ENCODE measurements at regions not wholly inside any gene's neighbourhood (a gene's known extent, or its start where the extent isn't known, plus 50 kb on each side); places are given as distances from the start of the nearest gene placed in this dataset.

- Histone ChIP-seq H4K20me1 (ENCODE audit: insufficient read depth, low read length) (no peaks in the 10 kb centered on the region), H3K9me3 (ENCODE audit: low read length) (no peaks in the 10 kb centered on the region), H3K4me2 (ENCODE audit: low read depth, low read length) (no peak overlapping the region), H2AFZ (ENCODE audit: low read length) (no peak overlapping the region), H3K4me3 (replicated peaks in 1 of 3; ENCODE audit: insufficient read depth in 1 of 3, low read depth in 2 of 3, low read length in 3 of 3) (no peak overlapping the region), H3K4me1 (ENCODE audit: insufficient read depth, low read length) (peaks cover 6% of the 10 kb centered on the region; the same call in 1 of the 2 replicates), H3K36me3 (replicated peaks in 1 of 2; ENCODE audit: control insufficient read depth in 1 of 2, insufficient read depth in 2 of 2, low read length in 2 of 2) (no peaks in the 10 kb centered on the region), H3K27me3 (ENCODE audit: control insufficient read depth in 1 of 2, insufficient read depth in 2 of 2, low read length in 2 of 2) (no peaks in the 10 kb centered on the region), H3K9ac (ENCODE audit: insufficient read depth, low read depth, low read length) (no peak overlapping the region), H3K27ac (ENCODE audit: extremely low read length, insufficient read depth, low read length) (no peak overlapping the region), H3K79me2 (ENCODE audit: insufficient read depth, low read length) (no peaks in the 10 kb centered on the region)
- TF ChIP-seq CC2D1A (CRISPR knock-in tag; IDR thresholded peaks at IDR 0.05): no peak
- no peak for TF ChIP-seq PCBP2 (optimal IDR thresholded peaks at IDR 0.05; ENCODE audit: low read depth, low read length, poor library complexity, severe bottlenecking)
- no peak for TF ChIP-seq RFX1 (IDR thresholded peaks at IDR 0.05)
- TF ChIP-seq ZNF724P (CRISPR knock-in tag; IDR thresholded peaks at IDR 0.05; ENCODE audit: borderline replicate concordance): no peak
- no peak for TF ChIP-seq NFAT5 (CRISPR knock-in tag; IDR thresholded peaks at IDR 0.05)
- no peak for TF ChIP-seq ZBTB37 (CRISPR knock-in tag; IDR thresholded peaks at IDR 0.05)
- no peak for TF ChIP-seq ZNF343 (CRISPR knock-in tag; IDR thresholded peaks at IDR 0.05)
- TF ChIP-seq MTF1 (CRISPR knock-in tag; IDR thresholded peaks at IDR 0.05): no peak
- TF ChIP-seq ZNF839 (CRISPR knock-in tag; IDR thresholded peaks at IDR 0.05; ENCODE audit: borderline replicate concordance): no peak
- TF ChIP-seq GTF3A (CRISPR knock-in tag; conservative IDR thresholded peaks at IDR 0.05): no peak
- no peak for TF ChIP-seq BATF2 (CRISPR knock-in tag; IDR thresholded peaks at IDR 0.05)
- no peak for TF ChIP-seq HES4 (CRISPR knock-in tag; IDR thresholded peaks at IDR 0.05; ENCODE audit: borderline replicate concordance)
- no peak for TF ChIP-seq ATF6 (CRISPR knock-in tag; conservative IDR thresholded peaks at IDR 0.05)
- no peak for TF ChIP-seq ZMYM4 (CRISPR knock-in tag; IDR thresholded peaks at IDR 0.05)
- no peak for TF ChIP-seq HNRNPK (IDR thresholded peaks at IDR 0.05; ENCODE audit: low read depth, low read length, poor library complexity, severe bottlenecking)
- no peak for TF ChIP-seq IKZF4 (CRISPR knock-in tag; IDR thresholded peaks at IDR 0.05; ENCODE audit: borderline replicate concordance, low read depth, not compliant biosample characterization)
- TF ChIP-seq FLYWCH1 (CRISPR knock-in tag; IDR thresholded peaks at IDR 0.05): no peak
- TF ChIP-seq ONECUT2 (CRISPR knock-in tag; IDR thresholded peaks at IDR 0.05): no peak
- intact Hi-C loops (cut with micrococcal nuclease; ENCODE audit: unreplicated experiment): no loop called here
- BruUV-seq (replicated peaks): no TSS peak
- 63% methylated on average over 2 of the region's 2 CpGs for WGBS (ENCODE audit: low lambda C conversion rate)
- no peak for DNase-seq (ENCODE audit: low spot score)
- CTCF ChIA-PET (ENCODE audit: low intra/inter-chr PET ratio, low total read pairs): no interaction called here
- in situ Hi-C loops (cut with HindIII; ENCODE audit: extremely low pct_ligation_motif_present, low pct_unique_long_range_greater_than_20kb): no loop called here
- FAIRE-seq: no peak
- POLR2A ChIA-PET: no interaction called here
- ATAC-seq: no peak
These were observed 369.2 kb upstream of the JAG1 start for GRCh38 chr20:11043001-11043400.
